ENCODE measurements at regions not wholly inside any gene's neighbourhood (a gene's known extent, or its start where the extent isn't known, plus 50 kb on each side); places are given as distances from the start of the nearest gene placed in this dataset.
"Not testable (repeated sequence)": the region's sequence is repeated elsewhere in the genome, so short reads cannot be mapped to it uniquely, and the experiment has no call there.

DNA sequence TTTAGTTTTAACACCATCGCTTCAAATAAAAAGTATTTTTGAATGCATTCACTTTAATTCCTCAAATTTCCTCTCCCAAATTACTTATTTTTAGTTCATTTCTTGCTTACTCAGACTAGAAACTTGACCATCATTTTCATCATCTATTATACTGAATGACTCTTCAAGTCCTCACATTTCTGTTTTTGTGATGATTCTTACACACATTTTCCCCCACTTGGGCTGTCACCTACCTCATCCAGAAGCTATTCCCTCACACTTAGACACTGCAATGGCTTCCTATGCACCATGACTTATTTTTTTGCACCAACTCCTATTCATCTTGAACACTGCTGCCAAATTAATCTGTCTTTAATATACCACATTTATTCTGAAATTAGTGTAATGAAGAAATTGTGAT lies 239.6 kb upstream of the DUSP10 start:
- Histone ChIP-seq H3K4me2 (no peak overlapping the region), H3K4me1 (ENCODE audit: control insufficient read depth in 1 of 2, insufficient read depth in 2 of 2, low read depth in 1 of 2, low read length in 1 of 2) (no peaks in the 10 kb centered on the region), H3K9me2 (no peaks in the 10 kb centered on the region), H3K9ac (no peak overlapping the region), H3F3A (replicated peaks; ENCODE audit: insufficient read depth) (peaks cover 3% of the 10 kb centered on the region), H3K79me2 (ENCODE audit: insufficient read depth) (no peaks in the 10 kb centered on the region), H2AFZ (ENCODE audit: low read depth) (no peak overlapping the region), H3K9me3 (no peaks in the 10 kb centered on the region), H3K36me3 (replicated peaks in 1 of 2; ENCODE audit: control insufficient read depth in 1 of 2, insufficient read depth in 2 of 2, low read length in 1 of 2) (no peaks in the 10 kb centered on the region), H4K20me1 (ENCODE audit: insufficient read depth) (no peaks in the 10 kb centered on the region), H3K27me3 (ENCODE audit: insufficient read depth) (no peaks in the 10 kb centered on the region), H3K27ac (ENCODE audit: low read depth in 2 of 2, low read length in 1 of 2) (no peak overlapping the region), H3K4me3 (ENCODE audit: low read depth in 2 of 2, low read length in 1 of 2) (no peak overlapping the region)
- no peak for DNase-seq
- ChIA-PET CTCF (no interaction called here), POLR2A (no interaction called here)
- WGBS (ENCODE audit: low lambda C conversion rate), result 85% methylated on average over 1 of the region's 1 CpG
- no peak for TF ChIP-seq GABPA (IDR thresholded peaks at IDR 0.05; ENCODE audit: low read depth)

DNA sequence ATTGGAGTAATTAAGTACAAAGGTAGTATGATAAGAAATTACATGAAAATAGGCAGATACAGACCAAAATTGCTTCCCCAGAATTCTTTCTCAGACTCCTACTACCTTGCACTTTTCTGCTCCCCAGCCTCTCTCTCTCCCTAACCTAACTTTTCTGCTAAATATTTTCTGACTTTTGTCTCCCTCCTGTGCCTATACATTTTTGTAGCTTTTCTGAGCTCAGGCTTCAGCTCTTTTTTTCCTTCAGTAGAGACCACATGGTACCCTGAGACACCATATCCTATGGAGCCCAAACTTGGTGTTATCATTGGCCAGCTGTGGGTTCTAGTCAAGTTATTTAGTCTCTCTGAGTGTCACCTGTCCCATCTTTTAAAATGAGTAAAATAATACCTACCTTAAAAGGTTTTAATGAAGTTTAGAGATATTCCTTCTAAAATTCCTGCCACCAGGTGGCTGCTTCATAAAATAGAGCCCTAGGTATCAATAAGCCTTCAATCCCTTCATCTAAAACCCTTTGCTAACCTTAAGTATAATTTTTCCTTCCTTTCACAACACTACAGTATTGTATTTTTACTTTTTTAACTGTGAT lies 237.6 kb upstream of the DUSP10 start:
- no peak overlapping the region for H3K4me3 ChIP-seq (ENCODE audit: low read depth in 2 of 2, low read length in 1 of 2)
- no peaks in the 10 kb centered on the region for H3K79me2 ChIP-seq (ENCODE audit: insufficient read depth)
- no peak overlapping the region for H2AFZ ChIP-seq (ENCODE audit: low read depth)
- no peaks in the 10 kb centered on the region for H3K27me3 ChIP-seq (ENCODE audit: insufficient read depth)
- no peaks in the 10 kb centered on the region for H3K9me3 ChIP-seq
- H3K4me2 ChIP-seq, result no peak overlapping the region
- H3F3A ChIP-seq (replicated peaks; ENCODE audit: insufficient read depth), result peaks cover 3% of the 10 kb centered on the region
- POLR2A ChIA-PET, result no interaction called here
- H3K9ac ChIP-seq, result no peak overlapping the region
- H3K36me3 ChIP-seq (replicated peaks in 1 of 2; ENCODE audit: control insufficient read depth in 1 of 2, insufficient read depth in 2 of 2, low read length in 1 of 2), result no peaks in the 10 kb centered on the region
- CTCF ChIA-PET, result interaction anchor here (0.6 to 1.3 kb wide), 4 partner anchors 11 to 476 kb away, joined by 3 read pairs; no protein-coding TSS in a partner anchor
- TF ChIP-seq RAD21 (IDR thresholded peaks at IDR 0.05; ENCODE audit: low read length), result no peak
- TF ChIP-seq MXI1 (IDR thresholded peaks at IDR 0.05; ENCODE audit: low read depth, low read length), result no peak
- TF ChIP-seq EP300 (IDR thresholded peaks at IDR 0.05; ENCODE audit: borderline replicate concordance in 1 of 2, low read depth in 1 of 2, low read length in 1 of 2), result no peak
- TF ChIP-seq, protein P1, sequence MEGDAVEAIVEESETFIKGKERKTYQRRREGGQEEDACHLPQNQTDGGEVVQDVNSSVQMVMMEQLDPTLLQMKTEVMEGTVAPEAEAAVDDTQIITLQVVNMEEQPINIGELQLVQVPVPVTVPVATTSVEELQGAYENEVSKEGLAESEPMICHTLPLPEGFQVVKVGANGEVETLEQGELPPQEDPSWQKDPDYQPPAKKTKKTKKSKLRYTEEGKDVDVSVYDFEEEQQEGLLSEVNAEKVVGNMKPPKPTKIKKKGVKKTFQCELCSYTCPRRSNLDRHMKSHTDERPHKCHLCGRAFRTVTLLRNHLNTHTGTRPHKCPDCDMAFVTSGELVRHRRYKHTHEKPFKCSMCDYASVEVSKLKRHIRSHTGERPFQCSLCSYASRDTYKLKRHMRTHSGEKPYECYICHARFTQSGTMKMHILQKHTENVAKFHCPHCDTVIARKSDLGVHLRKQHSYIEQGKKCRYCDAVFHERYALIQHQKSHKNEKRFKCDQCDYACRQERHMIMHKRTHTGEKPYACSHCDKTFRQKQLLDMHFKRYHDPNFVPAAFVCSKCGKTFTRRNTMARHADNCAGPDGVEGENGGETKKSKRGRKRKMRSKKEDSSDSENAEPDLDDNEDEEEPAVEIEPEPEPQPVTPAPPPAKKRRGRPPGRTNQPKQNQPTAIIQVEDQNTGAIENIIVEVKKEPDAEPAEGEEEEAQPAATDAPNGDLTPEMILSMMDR (IDR thresholded peaks at IDR 0.05), result peak; percentile 55
- no peak for TF ChIP-seq NFIC (IDR thresholded peaks at IDR 0.05; ENCODE audit: borderline replicate concordance)
- no peak for TF ChIP-seq YY1 (IDR thresholded peaks at IDR 0.05; ENCODE audit: low read depth)
- DNase-seq, result no peak
- no peaks in the 10 kb centered on the region for H4K20me1 ChIP-seq (ENCODE audit: insufficient read depth)
- no peak overlapping the region for H3K27ac ChIP-seq (ENCODE audit: low read depth in 2 of 2, low read length in 1 of 2)
- H3K4me1 ChIP-seq (ENCODE audit: control insufficient read depth in 1 of 2, insufficient read depth in 2 of 2, low read depth in 1 of 2, low read length in 1 of 2), result no peaks in the 10 kb centered on the region
- no peaks in the 10 kb centered on the region for H3K9me2 ChIP-seq

DNA sequence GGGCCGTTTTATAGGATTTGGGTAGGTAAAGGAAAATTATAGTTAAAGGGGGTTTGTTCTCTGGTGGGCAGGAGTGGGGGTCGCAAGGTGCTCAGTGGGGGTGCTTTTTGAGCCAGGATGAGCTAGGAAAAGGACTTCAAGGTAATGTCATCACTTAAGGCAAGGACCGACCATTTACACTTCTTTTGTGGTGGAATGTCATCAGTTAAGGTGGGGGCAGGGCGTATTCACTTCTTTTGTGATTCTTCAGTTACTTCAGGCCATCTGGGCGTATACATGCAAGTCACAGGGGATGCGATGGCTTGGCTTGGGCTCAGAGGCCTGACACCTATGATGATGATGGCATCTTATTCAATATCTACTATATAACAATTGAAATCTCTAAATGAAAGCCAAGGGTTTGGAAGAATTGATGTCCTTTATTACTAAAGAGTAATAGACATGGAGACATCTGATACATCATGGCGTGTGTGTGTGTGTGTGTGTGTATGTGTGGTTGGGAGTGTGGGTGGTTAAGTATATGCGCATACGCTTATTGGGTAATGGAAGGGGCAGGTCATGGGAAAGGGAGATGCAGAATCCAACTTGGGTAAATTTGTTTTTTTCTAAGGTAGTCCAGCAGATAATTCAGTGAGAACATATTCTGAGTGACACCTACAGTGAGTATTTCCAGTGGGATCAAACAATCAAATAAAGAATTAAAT lies 236.9 kb upstream of the DUSP10 start:
- H3K4me1 ChIP-seq (ENCODE audit: control insufficient read depth in 1 of 2, insufficient read depth in 2 of 2, low read depth in 1 of 2, low read length in 1 of 2); H3F3A ChIP-seq (replicated peaks; ENCODE audit: insufficient read depth); H2AFZ ChIP-seq (ENCODE audit: low read depth); H3K4me3 ChIP-seq (ENCODE audit: low read depth in 2 of 2, low read length in 1 of 2); H4K20me1 ChIP-seq (ENCODE audit: insufficient read depth); H3K27me3 ChIP-seq (ENCODE audit: insufficient read depth); H3K9me3 ChIP-seq; H3K27ac ChIP-seq (ENCODE audit: low read depth in 2 of 2, low read length in 1 of 2); H3K9ac ChIP-seq; H3K79me2 ChIP-seq (ENCODE audit: insufficient read depth); H3K36me3 ChIP-seq (replicated peaks in 1 of 2; ENCODE audit: control insufficient read depth in 1 of 2, insufficient read depth in 2 of 2, low read length in 1 of 2); POLR2A ChIA-PET; DNase-seq; H3K4me2 ChIP-seq; H3K9me2 ChIP-seq: not testable (repeated sequence)
- 78% methylated on average over 9 of the region's 9 CpGs for WGBS (ENCODE audit: low lambda C conversion rate)
- CTCF ChIA-PET, result interaction anchor here (0.6 to 1.3 kb wide), 4 partner anchors 12 to 477 kb away, joined by 3 read pairs; no protein-coding TSS in a partner anchor

DNA sequence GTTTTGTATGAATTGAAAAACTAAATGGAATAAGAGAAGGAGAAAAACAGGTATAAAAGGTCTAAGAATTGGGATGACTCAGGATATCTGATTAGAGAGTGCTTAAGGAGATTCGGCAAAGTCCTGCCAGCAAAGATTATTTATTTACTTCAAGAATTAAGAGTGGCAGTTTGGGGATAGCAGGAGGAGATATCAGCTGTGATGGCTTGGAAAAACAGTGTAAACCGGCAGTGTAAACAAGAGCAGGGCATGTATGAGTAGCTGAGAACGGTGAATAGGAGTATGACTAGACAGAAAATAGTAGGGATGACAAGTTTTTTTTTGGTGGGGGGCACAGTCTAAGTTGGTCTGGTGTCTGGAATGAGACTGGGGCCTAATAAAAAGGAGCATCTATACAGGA lies 231.9 kb upstream of the DUSP10 start:
- DNase-seq; H3K79me2 ChIP-seq (ENCODE audit: insufficient read depth); POLR2A ChIA-PET; H3K27ac ChIP-seq (ENCODE audit: low read depth in 2 of 2, low read length in 1 of 2); H3K36me3 ChIP-seq (replicated peaks in 1 of 2; ENCODE audit: control insufficient read depth in 1 of 2, insufficient read depth in 2 of 2, low read length in 1 of 2); H3K9ac ChIP-seq; H2AFZ ChIP-seq (ENCODE audit: low read depth); H3F3A ChIP-seq (replicated peaks; ENCODE audit: insufficient read depth); H3K4me1 ChIP-seq (ENCODE audit: control insufficient read depth in 1 of 2, insufficient read depth in 2 of 2, low read depth in 1 of 2, low read length in 1 of 2); H3K9me2 ChIP-seq; H3K4me2 ChIP-seq; H3K9me3 ChIP-seq; H3K27me3 ChIP-seq (ENCODE audit: insufficient read depth); CTCF ChIA-PET; H4K20me1 ChIP-seq (ENCODE audit: insufficient read depth); H3K4me3 ChIP-seq (ENCODE audit: low read depth in 2 of 2, low read length in 1 of 2): not testable (repeated sequence)
- 52% methylated on average over 3 of the region's 3 CpGs for WGBS (ENCODE audit: low lambda C conversion rate)
